ENCODE measurements at regions not wholly inside any gene's neighbourhood (a gene's known extent, or its start where the extent isn't known, plus 50 kb on each side); places are given as distances from the start of the nearest gene placed in this dataset.
"Not testable (repeated sequence)": the region's sequence is repeated elsewhere in the genome, so short reads cannot be mapped to it uniquely, and the experiment has no call there.

- no peak for DNase-seq
These were observed 930.0 kb upstream of the KLHL29 start for GRCh38 chr2:22454826-22455485.

GRCh38 chr2:22458440-22458839, 926.5 kb upstream of the KLHL29 start:
- DNase-seq, result no peak

GRCh38 chr2:22475103-22475502, 909.9 kb upstream of the KLHL29 start:
- not testable (repeated sequence) for DNase-seq

GRCh38 chr2:22478329-22478728, 906.6 kb upstream of the KLHL29 start:
- no peak for DNase-seq

- no peak for DNase-seq
These were observed 903.3 kb upstream of the KLHL29 start for GRCh38 chr2:22481486-22482259.

- DNase-seq, result no peak
These were observed 901.9 kb upstream of the KLHL29 start for GRCh38 chr2:22483036-22483435.

GRCh38 chr2:22485486-22485885, 899.5 kb upstream of the KLHL29 start:
- DNase-seq, result no peak

- no peak for DNase-seq
These were observed 898.6 kb upstream of the KLHL29 start for GRCh38 chr2:22486343-22486742.

GRCh38 chr2:22487036-22487435, 897.9 kb upstream of the KLHL29 start:
- no peak for DNase-seq

GRCh38 chr2:22487541-22487940, 897.4 kb upstream of the KLHL29 start:
- DNase-seq, result no peak

GRCh38 chr2:22491442-22491841, 893.5 kb upstream of the KLHL29 start:
- DNase-seq, result no peak

- DNase-seq, result no peak
These were observed 890.8 kb upstream of the KLHL29 start for GRCh38 chr2:22494156-22494555.

- DNase-seq, result no peak
These were observed 887.9 kb upstream of the KLHL29 start for GRCh38 chr2:22497064-22497463.

- no peak for DNase-seq
These were observed 887.2 kb upstream of the KLHL29 start for GRCh38 chr2:22497789-22498188.

- DNase-seq, result no peak
These were observed 885.7 kb upstream of the KLHL29 start for GRCh38 chr2:22499082-22499839.

- no peak for DNase-seq
These were observed 884.4 kb upstream of the KLHL29 start for GRCh38 chr2:22500555-22500935.

- DNase-seq, result no peak
These were observed 883.1 kb upstream of the KLHL29 start for GRCh38 chr2:22501851-22502250.

- DNase-seq, result no peak
These were observed 871.4 kb upstream of the KLHL29 start for GRCh38 chr2:22513563-22513962.

- no peak for DNase-seq
These were observed 867.8 kb upstream of the KLHL29 start for GRCh38 chr2:22517141-22517540.

- DNase-seq, result no peak
These were observed 866.3 kb upstream of the KLHL29 start for GRCh38 chr2:22518641-22519040.

GRCh38 chr2:22520369-22521288, 864.4 kb upstream of the KLHL29 start:
- no peak for DNase-seq

- no peak for DNase-seq
These were observed 863.4 kb upstream of the KLHL29 start for GRCh38 chr2:22521620-22522019.

GRCh38 chr2:22525681-22526080, 859.3 kb upstream of the KLHL29 start:
- DNase-seq, result no peak

Data from activated CD4-positive, alpha-beta T cell treated with anti-CD3 and anti-CD28 coated beads, Interleukin-10, Interleukin-2, amounts not matched to agents 100 ng/mL and 50 ng/mL, durations not matched to agents 16 hours and 8 hours (primary cell).